Pancreas (tissue), 10 donors: ENCODE measurements at regions not wholly inside any gene's neighbourhood (a gene's known extent, or its start where the extent isn't known, plus 50 kb on each side); places are given as distances from the start of the nearest gene placed in this dataset.
A peak's percentile ranks its signal among the peaks of the same experiment; 100 is the strongest.

Experiments used
- ATAC-seq, 4 donors: fragments of 200-7000 bp; cut with Tn5 transposase; one replicate each; pipeline versions ENCODE4 v1.8.0 to v1.9.1; 2020; ENCODE audit warnings: mild to moderate bottlenecking in 4 of 4, moderate library complexity in 4 of 4
- DNase-seq, 6 donors: peaks; one replicate each; pipeline ENCODE4 v3.0.0-alpha.2; 2020
- FAIRE-seq: peaks from 2 replicates; lab custom pipeline; 2012; peaks lifted over from hg19 to GRCh38; lab: Jason Lieb, UNC
- H3K27ac ChIP-seq, 4 donors: fragments of 200-600 bp; sonication (generic); 1 replicate in 3 of 4; 2 replicates in 1 of 4; pipeline versions ENCODE4 v1.5.0 to v1.8.0; 2020
- H3K27me3 ChIP-seq, 4 donors: fragments of 200-600 bp; one replicate each; pipeline ENCODE4 v1.8.0; 2021
- H3K36me3 ChIP-seq, 3 donors: fragments of 200-600 bp; sonication (generic) in 1 of 3; one replicate each; pipeline versions ENCODE4 v1.5.0 to v1.8.0; 2020 to 2021
- H3K4me1 ChIP-seq, 3 donors: fragments of 200-600 bp; one replicate each; pipeline ENCODE4 v1.8.0; 2021
- H3K4me3 ChIP-seq, 4 donors: fragments of 200-600 bp; sonication (generic) in 2 of 4; one replicate each; pipeline versions ENCODE4 v1.5.0 to v1.8.0; 2020 to 2021
- H3K9me3 ChIP-seq, 4 donors: fragments of 200-600 bp; one replicate each; pipeline ENCODE4 v1.8.0; 2021
- CTCF ChIP-seq, 4 donors: fragments of 200-600 bp; sonication (generic) in 3 of 4; IDR thresholded peaks; one replicate each; pipeline versions ENCODE4 v1.5.0 to v1.8.0; 2021; ENCODE audit warnings: antibody characterized with exemption in 4 of 4
- WGBS, 2 donors: extraction: QIAGEN DNeasy Blood & Tissue Kit; methylation state at CpG; one replicate each; pipeline ENCODE4 v1.1.7; 2013; 5-methylcytosine and 5-hydroxymethylcytosine counted together
- intact Hi-C, 3 donors: fragments of 100-400 bp; cut with DNase I; formaldehyde crosslinking; loops; one replicate each; pipeline versions ENCODE4 v1.11.1 to v1.14.2; 2022
- donor health status: healthy with polysubstance abuse.
- donor health status: DM: no; HTN: no; CAD: no; lungs with moderate emphysema.
- donor health status: DM: no; HTN: no; CAD: no.
- donor health status: control.
- donor health status: control.
- donor health status: Bipolar disorder and iron deficiency.
- donor health status: DM: yes; HTN: yes; CAD: no.
- donor health status: DM: no; HTN: no; CAD: no.
- donor health status: DM: no; HTN: no; CAD: no.
- donor health status: DM: yes; HTN: yes; CAD: no.

- peak; percentile 51 to 80 (median 68) for ATAC-seq
- no peak overlapping the region for H3K27ac ChIP-seq
Observed at GRCh38 chr13:79749984-79750551, 269.1 kb downstream of the NDFIP2 start.

GRCh38 chr13:79749566-79749965, 268.6 kb downstream of the NDFIP2 start:
- DNase-seq = no peak
- no peak for ATAC-seq
- Histone ChIP-seq H3K4me3 (no peak overlapping the region), H3K27me3 (no peaks in the 10 kb centered on the region), H3K9me3 (no peaks in the 10 kb centered on the region), H3K4me1 (peaks cover 0 to 7% (median 0%) of the 10 kb centered on the region in 3 donors), H3K36me3 (no peaks in the 10 kb centered on the region), H3K27ac (no peak overlapping the region)
- TF ChIP-seq CTCF (IDR thresholded peaks at IDR 0.05) = no peak
- 85 to 87% methylated on average over 2 of the region's 2 CpGs for WGBS, 2 donors
- FAIRE-seq = no peak
- intact Hi-C loops = no loop called here

More at GRCh38 chr13:79749984-79750551, 269.1 kb downstream of the NDFIP2 start:
- Histone ChIP-seq H3K4me1 (peaks cover 0 to 7% (median 0%) of the 10 kb centered on the region in 3 donors), H3K4me3 (no peak overlapping the region), H3K36me3 (no peaks in the 10 kb centered on the region), H3K27me3 (no peaks in the 10 kb centered on the region), H3K9me3 (no peaks in the 10 kb centered on the region)
- FAIRE-seq = no peak
- peak in 2 of 6 donors; percentile 16 to 41 for DNase-seq
- TF ChIP-seq CTCF (IDR thresholded peaks at IDR 0.05) = no peak
- intact Hi-C loops = no loop called here
- 48 to 57% methylated on average over 3 of the region's 3 CpGs for WGBS, 2 donors

GRCh38 chr13:79745081-79745480, 264.1 kb downstream of the NDFIP2 start:
- peaks cover 0 to 16% (median 12%) of the 10 kb centered on the region in 3 donors for H3K4me1 ChIP-seq
- H3K27me3 ChIP-seq = no peaks in the 10 kb centered on the region
- H3K36me3 ChIP-seq = no peaks in the 10 kb centered on the region
- peak; percentile 91 to 95 (median 94) for ATAC-seq
- H3K4me3 ChIP-seq = no peak overlapping the region
- DNase-seq = peak; percentile 50 to 78 (median 60)
- no peak for FAIRE-seq
- intact Hi-C loops = no loop called here
- TF ChIP-seq CTCF (IDR thresholded peaks at IDR 0.05) = no peak
- WGBS, 2 donors = 38 to 39% methylated on average over 2 of the region's 2 CpGs
- H3K9me3 ChIP-seq = no peaks in the 10 kb centered on the region
- no peak overlapping the region for H3K27ac ChIP-seq

- 91% methylated on average over 3 of the region's 3 CpGs for WGBS, 2 donors
- TF ChIP-seq CTCF (IDR thresholded peaks at IDR 0.05) = no peak
- no peak for DNase-seq
- Histone ChIP-seq H3K4me1 (peaks cover 0 to 15% (median 12%) of the 10 kb centered on the region in 3 donors), H3K27me3 (no peaks in the 10 kb centered on the region), H3K9me3 (no peaks in the 10 kb centered on the region), H3K36me3 (no peaks in the 10 kb centered on the region), H3K4me3 (no peak overlapping the region), H3K27ac (no peak overlapping the region)
- no peak for FAIRE-seq
- intact Hi-C loops = no loop called here
- ATAC-seq = no peak
Observed at GRCh38 chr13:79742923-79743322, 262.0 kb downstream of the NDFIP2 start.

GRCh38 chr13:79740991-79741390, 260.0 kb downstream of the NDFIP2 start:
- peaks cover 0 to 15% (median 12%) of the 10 kb centered on the region in 3 donors for H3K4me1 ChIP-seq
- no peaks in the 10 kb centered on the region for H3K9me3 ChIP-seq
- no peaks in the 10 kb centered on the region for H3K27me3 ChIP-seq
- 12% methylated on average over 6 of the region's 6 CpGs for WGBS, 2 donors
- H3K36me3 ChIP-seq = no peaks in the 10 kb centered on the region
- no peak for FAIRE-seq
- peak overlapping the region in 1 of 4 donors; percentile 9 for H3K27ac ChIP-seq
- ATAC-seq = peak in 3 of 4 donors; percentile 73 to 79 (median 73)
- peak in 2 of 6 donors; percentile 22 to 48 for DNase-seq
- H3K4me3 ChIP-seq = no peak overlapping the region
- intact Hi-C loops = no loop called here
- no peak for TF ChIP-seq CTCF (IDR thresholded peaks at IDR 0.05)
